CD4-positive, CD25-positive, alpha-beta regulatory T cell (primary cell): ENCODE measurements at regions not wholly inside any gene's neighbourhood (a gene's known extent, or its start where the extent isn't known, plus 50 kb on each side); places are given as distances from the start of the nearest gene placed in this dataset.

Experiments
- ATAC-seq, 2 donors: fragments of 150-1000 bp; cut with Tn5 transposase; one replicate each; pipeline ENCODE4 v1.10.0; 2021; ENCODE audit warnings: low read depth in 2 of 2, moderate number of reproducible peaks in 2 of 2, moderate library complexity in 1 of 2
- DNase-seq, 3 donors: peaks; one replicate each; pipeline versions ENCODE4 v3.0.0 to v3.0.0-alpha.2; 2012 to 2022; ENCODE audit warnings: mixed read lengths in 1 of 3
- H3K27ac ChIP-seq: one replicate; pipeline ENCODE4 v1.7.0; 2013; ENCODE audit warnings: mild to moderate bottlenecking, low read length; ENCODE audit not compliant: insufficient read depth, poor library complexity, severe bottlenecking
- H3K27me3 ChIP-seq: one replicate; pipeline ENCODE4 v1.7.0; 2013; ENCODE audit warnings: low read length; ENCODE audit not compliant: control insufficient read depth, insufficient read depth
- H3K36me3 ChIP-seq: one replicate; pipeline ENCODE4 v1.7.0; 2013; ENCODE audit warnings: mild to moderate bottlenecking, low read length, moderate library complexity; ENCODE audit not compliant: control insufficient read depth, insufficient read depth
- H3K4me1 ChIP-seq: 2 replicates; pipeline ENCODE4 v1.7.0; 2013; ENCODE audit warnings: mild to moderate bottlenecking, low read length; ENCODE audit not compliant: insufficient read depth, control insufficient read depth, poor library complexity, severe bottlenecking
- H3K4me3 ChIP-seq: one replicate; pipeline ENCODE4 v1.7.0; 2013; ENCODE audit warnings: low read depth, mild to moderate bottlenecking, low read length, moderate library complexity
- H3K9me3 ChIP-seq, 2 experiments: 1 replicate in 1 of 2; 2 replicates in 1 of 2; pipeline ENCODE4 v1.7.0; 2013; ENCODE audit warnings: low read length in 2 of 2, mild to moderate bottlenecking in 1 of 2, moderate library complexity in 1 of 2; ENCODE audit not compliant: control insufficient read depth in 2 of 2
- H3K27ac Mint-ChIP-seq, 3 donors: one replicate each; pipeline ENCODE4 v1.8.0; 2020 to 2022; ENCODE audit warnings: mild to moderate bottlenecking in 3 of 3, mixed read lengths in 3 of 3, moderate library complexity in 2 of 3
- H3K27me3 Mint-ChIP-seq: one replicate; pipeline ENCODE4 v1.8.0; 2022; ENCODE audit warnings: mild to moderate bottlenecking, mixed read lengths
- H3K36me3 Mint-ChIP-seq: one replicate; pipeline ENCODE4 v1.8.0; 2020; ENCODE audit warnings: mixed read lengths
- H3K4me1 Mint-ChIP-seq, 4 donors: one replicate each; pipeline ENCODE4 v1.8.0; 2020 to 2022; ENCODE audit warnings: mixed read lengths in 4 of 4, mild to moderate bottlenecking in 1 of 4
- H3K4me3 Mint-ChIP-seq, 4 donors: one replicate each; pipeline ENCODE4 v1.8.0; 2020 to 2022; ENCODE audit warnings: mild to moderate bottlenecking in 4 of 4, mixed read lengths in 4 of 4, moderate library complexity in 3 of 4
- H3K9me3 Mint-ChIP-seq, 7 donors: one replicate each; pipeline ENCODE4 v1.8.0; 2020 to 2022; ENCODE audit warnings: mixed read lengths in 7 of 7, mild to moderate bottlenecking in 3 of 7, moderate library complexity in 2 of 7

- Mint-ChIP-seq H3K4me3 (no peak overlapping the region), H3K9me3 (peaks cover 0 to 6% (median 0%) of the 10 kb centered on the region in 7 donors), H3K27me3 (no peaks in the 10 kb centered on the region), H3K36me3 (no peaks in the 10 kb centered on the region), H3K27ac (no peak overlapping the region), H3K4me1 (no peaks in the 10 kb centered on the region)
- Histone ChIP-seq H3K4me3 (no peak overlapping the region), H3K9me3 (no peaks in the 10 kb centered on the region), H3K27ac (no peak overlapping the region), H3K4me1 (no peaks in the 10 kb centered on the region), H3K36me3 (no peaks in the 10 kb centered on the region), H3K27me3 (no peaks in the 10 kb centered on the region)
- ATAC-seq: no peak
- DNase-seq: no peak
Observed at GRCh38 chr1:58003059-58003458, 543.5 kb downstream of the OMA1 start.

GRCh38 chr1:58000821-58001220 is 545.7 kb downstream of the OMA1 start:
- DNase-seq (no peak), ATAC-seq (no peak)
- H3K4me1 Mint-ChIP-seq: no peaks in the 10 kb centered on the region
- no peak overlapping the region for H3K4me3 Mint-ChIP-seq
- no peaks in the 10 kb centered on the region for H3K4me1 ChIP-seq
- H3K9me3 Mint-ChIP-seq: peaks cover 0 to 6% (median 0%) of the 10 kb centered on the region in 7 donors
- no peaks in the 10 kb centered on the region for H3K36me3 Mint-ChIP-seq
- H3K9me3 ChIP-seq: no peaks in the 10 kb centered on the region
- no peaks in the 10 kb centered on the region for H3K36me3 ChIP-seq
- H3K27ac Mint-ChIP-seq: peak overlapping the region in 1 of 3 donors; percentile 46
- H3K27me3 Mint-ChIP-seq: no peaks in the 10 kb centered on the region
- no peaks in the 10 kb centered on the region for H3K27me3 ChIP-seq
- no peak overlapping the region for H3K4me3 ChIP-seq
- no peak overlapping the region for H3K27ac ChIP-seq

GRCh38 chr1:58000116-58000515 is 546.4 kb downstream of the OMA1 start:
- Histone ChIP-seq H3K27me3 (no peaks in the 10 kb centered on the region), H3K4me1 (no peaks in the 10 kb centered on the region), H3K27ac (no peak overlapping the region), H3K4me3 (no peak overlapping the region), H3K9me3 (no peaks in the 10 kb centered on the region), H3K36me3 (no peaks in the 10 kb centered on the region)
- no peak for DNase-seq
- no peak overlapping the region for H3K27ac Mint-ChIP-seq
- no peak overlapping the region for H3K4me3 Mint-ChIP-seq
- no peak for ATAC-seq
- H3K9me3 Mint-ChIP-seq: peaks cover 0 to 6% (median 0%) of the 10 kb centered on the region in 7 donors
- H3K4me1 Mint-ChIP-seq: no peaks in the 10 kb centered on the region
- H3K36me3 Mint-ChIP-seq: no peaks in the 10 kb centered on the region
- H3K27me3 Mint-ChIP-seq: no peaks in the 10 kb centered on the region

- Mint-ChIP-seq H3K4me1 (no peaks in the 10 kb centered on the region), H3K36me3 (no peaks in the 10 kb centered on the region), H3K27me3 (no peaks in the 10 kb centered on the region), H3K27ac (no peak overlapping the region), H3K9me3 (peaks cover 0 to 6% (median 0%) of the 10 kb centered on the region in 7 donors), H3K4me3 (no peak overlapping the region)
- DNase-seq (no peak), ATAC-seq (no peak)
- H3K36me3 ChIP-seq: no peaks in the 10 kb centered on the region
- H3K4me1 ChIP-seq: no peaks in the 10 kb centered on the region
- no peaks in the 10 kb centered on the region for H3K27me3 ChIP-seq
- H3K27ac ChIP-seq: no peak overlapping the region
- H3K9me3 ChIP-seq: no peaks in the 10 kb centered on the region
- no peak overlapping the region for H3K4me3 ChIP-seq
Observed at GRCh38 chr1:57996400-57996799, 550.1 kb downstream of the OMA1 start.

GRCh38 chr1:57991289-57991688 is 555.2 kb downstream of the OMA1 start:
- Mint-ChIP-seq H3K4me1 (peaks cover 0 to 3% (median under 1%) of the 10 kb centered on the region in 4 donors), H3K9me3 (no peaks in the 10 kb centered on the region), H3K27me3 (peaks cover 8% of the 10 kb centered on the region), H3K4me3 (no peak overlapping the region), H3K27ac (no peak overlapping the region), H3K36me3 (no peaks in the 10 kb centered on the region)
- DNase-seq: no peak
- Histone ChIP-seq H3K4me1 (no peaks in the 10 kb centered on the region), H3K36me3 (no peaks in the 10 kb centered on the region), H3K9me3 (no peaks in the 10 kb centered on the region), H3K27ac (no peak overlapping the region), H3K4me3 (no peak overlapping the region), H3K27me3 (no peaks in the 10 kb centered on the region)
- no peak for ATAC-seq

- H3K27me3 Mint-ChIP-seq: peaks cover 8% of the 10 kb centered on the region
- no peak overlapping the region for H3K4me3 ChIP-seq
- no peaks in the 10 kb centered on the region for H3K36me3 Mint-ChIP-seq
- no peaks in the 10 kb centered on the region for H3K4me1 ChIP-seq
- no peak overlapping the region for H3K4me3 Mint-ChIP-seq
- ATAC-seq (no peak), DNase-seq (no peak)
- H3K4me1 Mint-ChIP-seq: peaks cover 0 to 8% (median under 1%) of the 10 kb centered on the region in 4 donors
- no peak overlapping the region for H3K27ac ChIP-seq
- no peaks in the 10 kb centered on the region for H3K9me3 ChIP-seq
- no peaks in the 10 kb centered on the region for H3K9me3 Mint-ChIP-seq
- H3K27ac Mint-ChIP-seq: no peak overlapping the region
- H3K36me3 ChIP-seq: no peaks in the 10 kb centered on the region
- no peaks in the 10 kb centered on the region for H3K27me3 ChIP-seq
Observed at GRCh38 chr1:57989877-57990276, 556.6 kb downstream of the OMA1 start.

- no peak overlapping the region for H3K4me3 Mint-ChIP-seq
- H3K27ac ChIP-seq: no peak overlapping the region
- no peak overlapping the region for H3K27ac Mint-ChIP-seq
- H3K36me3 Mint-ChIP-seq: no peaks in the 10 kb centered on the region
- H3K36me3 ChIP-seq: no peaks in the 10 kb centered on the region
- peaks cover 8% of the 10 kb centered on the region for H3K27me3 Mint-ChIP-seq
- peaks cover 0 to 8% (median under 1%) of the 10 kb centered on the region in 4 donors for H3K4me1 Mint-ChIP-seq
- no peaks in the 10 kb centered on the region for H3K4me1 ChIP-seq
- no peaks in the 10 kb centered on the region for H3K27me3 ChIP-seq
- H3K9me3 Mint-ChIP-seq: no peaks in the 10 kb centered on the region
- ATAC-seq (no peak), DNase-seq (no peak)
- H3K4me3 ChIP-seq: no peak overlapping the region
- no peaks in the 10 kb centered on the region for H3K9me3 ChIP-seq
Observed at GRCh38 chr1:57987523-57987922, 559.0 kb downstream of the OMA1 start.

- Mint-ChIP-seq H3K4me3 (no peak overlapping the region), H3K9me3 (no peaks in the 10 kb centered on the region), H3K27me3 (peaks cover 8% of the 10 kb centered on the region), H3K4me1 (peaks cover 0 to 8% (median under 1%) of the 10 kb centered on the region in 4 donors), H3K27ac (no peak overlapping the region), H3K36me3 (no peaks in the 10 kb centered on the region)
- Histone ChIP-seq H3K27me3 (no peaks in the 10 kb centered on the region), H3K9me3 (no peaks in the 10 kb centered on the region), H3K27ac (no peak overlapping the region), H3K4me1 (no peaks in the 10 kb centered on the region), H3K4me3 (no peak overlapping the region), H3K36me3 (no peaks in the 10 kb centered on the region)
- ATAC-seq (no peak), DNase-seq (peak in 1 of 3 donors; percentile 2)
Observed at GRCh38 chr1:57986432-57986831, 560.1 kb downstream of the OMA1 start.
